Uterus (tissue), 3 donors: ENCODE measurements at regions not wholly inside any gene's neighbourhood (a gene's known extent, or its start where the extent isn't known, plus 50 kb on each side); places are given as distances from the start of the nearest gene placed in this dataset.

Source experiments
- DNase-seq, 2 donors: peaks; one replicate each; pipeline ENCODE4 v3.0.0-alpha.2; 2019 to 2020
- H3K27ac ChIP-seq, 2 donors: fragments of 200-600 bp; sonication (generic); 1 replicate in 1 of 2; 2 replicates in 1 of 2; pipeline ENCODE4 v1.5.1; 2016 to 2018
- H3K27me3 ChIP-seq, 2 donors: fragments of 200-600 bp; sonication (generic); one replicate each; pipeline ENCODE4 v1.5.1; 2018 to 2019; ENCODE audit warnings: control low read depth in 1 of 2
- H3K36me3 ChIP-seq, 2 donors: fragments of 200-600 bp; sonication (generic); one replicate each; pipeline ENCODE4 v1.5.1; 2019; ENCODE audit warnings: control low read depth in 1 of 2
- H3K4me1 ChIP-seq, 2 donors: fragments of 200-600 bp; sonication (generic); one replicate each; pipeline ENCODE4 v1.5.1; 2018 to 2019; ENCODE audit warnings: control low read depth in 1 of 2
- H3K4me3 ChIP-seq, 2 donors: fragments of 200-600 bp; sonication (generic); 1 replicate in 1 of 2; 2 replicates in 1 of 2; pipeline ENCODE4 v1.5.1; 2018 to 2019; ENCODE audit warnings: mild to moderate bottlenecking in 1 of 2
- H3K9me3 ChIP-seq, 2 donors: fragments of 200-600 bp; sonication (generic); one replicate each; pipeline ENCODE4 v1.5.1; 2019; ENCODE audit warnings: control low read depth in 1 of 2
- CTCF ChIP-seq, 4 experiments: fragments of 200-600 bp in 2 of 4; fragments of 450-650 bp in 2 of 4; sonication (generic) in 2 of 4; IDR thresholded peaks; one replicate each; pipeline ENCODE4 v1.5.1; 2016 to 2019; ENCODE audit warnings: antibody characterized with exemption in 4 of 4, mild to moderate bottlenecking in 2 of 4, moderate library complexity in 1 of 4
- POLR2A ChIP-seq, 2 donors: fragments of 450-650 bp; IDR thresholded peaks; one replicate each; pipeline ENCODE4 v1.6.1; 2016; ENCODE audit warnings: antibody characterized with exemption in 2 of 2, mild to moderate bottlenecking in 1 of 2, moderate library complexity in 1 of 2
- intact Hi-C: fragments of 100-400 bp; cut with DNase I; formaldehyde crosslinking; loops from one replicate; pipeline ENCODE4 v1.15.1; 2023; ENCODE audit warnings: low total_unique reads
- donor health status: DM: yes; HTN: yes; CAD: no.

GRCh38 chr15:39171944-39172368, 408.9 kb upstream of the THBS1 start:
- intact Hi-C loops, result loop anchor here (5.0 kb wide), 1 partner anchor 410 kb away; the partner anchor contains the start of gene THBS1
- Histone ChIP-seq H3K36me3 (no peaks in the 10 kb centered on the region), H3K27ac (peak overlapping the region; percentile 58 to 71), H3K4me3 (no peak overlapping the region), H3K27me3 (no peaks in the 10 kb centered on the region), H3K4me1 (peaks cover 14 to 20% of the 10 kb centered on the region in 2 donors), H3K9me3 (no peaks in the 10 kb centered on the region)
- peak; percentile 59 to 74 for DNase-seq
- TF ChIP-seq POLR2A (IDR thresholded peaks at IDR 0.05) (no peak), CTCF (IDR thresholded peaks at IDR 0.05) (peak; percentile 37 to 68 (median 49))

GRCh38 chr15:39172380-39173281, 408.2 kb upstream of the THBS1 start:
- intact Hi-C loops, result loop anchor here (5.0 kb wide), 1 partner anchor 410 kb away; the partner anchor contains the start of gene THBS1
- DNase-seq, result peak; percentile 36 to 44
- Histone ChIP-seq H3K27me3 (no peaks in the 10 kb centered on the region), H3K4me1 (peaks cover 14 to 16% of the 10 kb centered on the region in 2 donors), H3K36me3 (no peaks in the 10 kb centered on the region), H3K9me3 (no peaks in the 10 kb centered on the region), H3K4me3 (peak overlapping the region in 1 of 2 donors; percentile 1), H3K27ac (peak overlapping the region; percentile 58 to 71)
- no peak for TF ChIP-seq POLR2A (IDR thresholded peaks at IDR 0.05)
- TF ChIP-seq CTCF (IDR thresholded peaks at IDR 0.05), result no peak

GRCh38 chr15:39173426-39173825, 407.5 kb upstream of the THBS1 start:
- no peaks in the 10 kb centered on the region for H3K9me3 ChIP-seq
- no peaks in the 10 kb centered on the region for H3K36me3 ChIP-seq
- no peak for DNase-seq
- H3K27ac ChIP-seq, result peak overlapping the region; percentile 58 to 71
- TF ChIP-seq POLR2A (IDR thresholded peaks at IDR 0.05) (no peak), CTCF (IDR thresholded peaks at IDR 0.05) (no peak)
- no peak overlapping the region for H3K4me3 ChIP-seq
- intact Hi-C loops, result loop anchor here (5.0 kb wide), 1 partner anchor 409 kb away; the partner anchor contains the start of gene THBS1
- no peaks in the 10 kb centered on the region for H3K27me3 ChIP-seq
- H3K4me1 ChIP-seq, result peaks cover 6 to 10% of the 10 kb centered on the region in 2 donors

GRCh38 chr15:39174332-39174731, 406.5 kb upstream of the THBS1 start:
- Histone ChIP-seq H3K27me3 (no peaks in the 10 kb centered on the region), H3K4me1 (peaks cover 5 to 10% of the 10 kb centered on the region in 2 donors), H3K36me3 (no peaks in the 10 kb centered on the region), H3K27ac (no peak overlapping the region), H3K4me3 (no peak overlapping the region), H3K9me3 (no peaks in the 10 kb centered on the region)
- TF ChIP-seq CTCF (IDR thresholded peaks at IDR 0.05), result no peak
- TF ChIP-seq POLR2A (IDR thresholded peaks at IDR 0.05), result no peak
- intact Hi-C loops, result loop anchor here (5.0 kb wide), 1 partner anchor 408 kb away; the partner anchor contains the start of gene THBS1
- no peak for DNase-seq

- Histone ChIP-seq H3K27ac (no peak overlapping the region), H3K27me3 (no peaks in the 10 kb centered on the region), H3K4me1 (peaks cover 7 to 10% of the 10 kb centered on the region in 2 donors), H3K36me3 (no peaks in the 10 kb centered on the region), H3K4me3 (no peak overlapping the region), H3K9me3 (no peaks in the 10 kb centered on the region)
- DNase-seq, result no peak
- TF ChIP-seq POLR2A (IDR thresholded peaks at IDR 0.05) (no peak), CTCF (IDR thresholded peaks at IDR 0.05) (no peak)
- intact Hi-C loops, result no loop called here
Measured at GRCh38 chr15:39176030-39176429, 404.8 kb upstream of the THBS1 start.
